HG03354 (cell line): ENCODE measurements at regions not wholly inside any gene's neighbourhood (a gene's known extent, or its start where the extent isn't known, plus 50 kb on each side); places are given as distances from the start of the nearest gene placed in this dataset.
"Not testable (repeated sequence)": the region's sequence is repeated elsewhere in the genome, so short reads cannot be mapped to it uniquely, and the experiment has no call there.

Experiments
- ATAC-seq: cut with Tn5 transposase; IDR thresholded peaks from one replicate; pipeline ENCODE4 v1.9.1; 2021; ENCODE audit warnings: mild to moderate bottlenecking; ENCODE audit not compliant: unreplicated experiment, poor library complexity, severe bottlenecking

DNA sequence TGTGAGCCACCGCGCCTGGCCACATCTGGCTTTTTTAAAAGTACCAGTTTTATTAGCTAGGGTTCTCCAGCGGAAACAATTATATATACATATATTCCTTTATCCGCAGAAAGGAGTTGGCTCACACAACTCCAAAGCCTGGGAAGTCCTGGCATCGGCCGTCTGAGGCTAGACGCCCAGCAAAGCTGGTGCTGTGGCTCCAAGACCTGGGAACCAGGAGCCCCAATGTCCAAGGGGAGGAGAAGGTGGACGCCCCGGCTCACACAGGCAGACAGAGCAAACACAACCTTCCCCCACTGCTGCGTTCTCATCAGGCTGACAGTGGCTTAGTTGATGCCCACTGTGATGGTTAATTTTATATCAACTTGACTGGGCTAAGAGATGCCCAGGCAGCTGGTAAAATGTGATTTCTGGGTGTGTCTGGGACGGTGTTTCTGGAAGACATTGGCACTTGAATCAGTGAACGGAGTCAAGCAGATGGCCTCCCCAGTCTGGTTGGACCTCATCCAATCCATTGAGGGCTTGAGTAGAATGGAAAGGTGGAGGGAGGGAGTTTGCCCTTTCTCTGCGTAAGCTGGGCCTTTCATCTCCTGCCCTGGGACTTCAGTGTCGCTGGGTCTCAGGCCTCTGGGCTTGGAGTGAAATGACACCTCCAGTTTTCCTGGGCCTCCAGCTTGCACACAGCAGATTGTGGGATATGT lies 904.4 kb downstream of the BRD1 start:
- no peak for ATAC-seq

DNA sequence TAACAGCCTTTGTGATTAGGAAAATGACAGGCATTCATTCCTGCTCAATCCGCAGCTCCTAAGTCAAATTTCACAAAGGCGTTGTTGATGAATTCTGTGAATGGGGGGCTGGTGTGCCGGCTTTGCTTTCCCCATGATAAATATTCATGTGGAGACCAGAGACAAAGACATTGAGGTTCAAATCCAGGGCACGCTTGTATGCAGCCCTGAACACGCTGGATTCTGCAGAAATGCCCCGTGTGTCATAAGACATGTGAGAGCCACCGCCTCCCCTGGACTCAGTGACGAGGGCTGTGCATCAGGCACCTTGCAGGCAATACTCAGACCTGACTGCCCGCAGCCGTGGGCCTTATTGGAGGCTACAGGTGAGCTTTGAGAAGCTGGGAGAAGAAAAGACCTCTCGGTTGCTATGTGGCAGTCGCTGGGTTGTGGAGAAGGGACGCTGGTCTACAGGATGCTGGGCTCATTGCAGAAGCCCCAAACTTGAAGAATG lies 906.2 kb downstream of the BRD1 start:
- ATAC-seq = no peak

DNA sequence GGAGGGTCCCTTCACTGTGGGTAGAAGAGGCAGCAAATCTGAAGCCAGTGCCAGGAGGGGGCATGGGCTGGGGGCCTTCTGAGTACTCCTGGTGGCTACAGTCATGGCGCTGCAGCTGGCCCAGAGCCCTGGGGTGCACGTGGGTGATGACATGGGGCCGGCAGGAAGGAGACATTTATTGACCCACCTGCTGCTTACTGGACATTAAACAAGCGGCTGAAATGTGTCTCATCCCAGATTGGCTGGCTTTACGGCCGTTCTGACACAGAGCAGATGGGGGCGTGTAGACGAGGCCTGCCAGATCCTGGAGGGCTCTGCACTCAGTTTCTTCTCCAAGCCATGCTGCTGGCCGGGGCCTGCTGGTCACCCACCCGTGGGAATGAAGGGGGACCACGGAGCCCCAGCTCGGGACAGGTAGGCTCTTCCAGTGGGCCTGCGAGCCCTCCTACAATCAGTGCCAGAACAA lies 906.9 kb downstream of the BRD1 start:
- ATAC-seq = no peak

DNA sequence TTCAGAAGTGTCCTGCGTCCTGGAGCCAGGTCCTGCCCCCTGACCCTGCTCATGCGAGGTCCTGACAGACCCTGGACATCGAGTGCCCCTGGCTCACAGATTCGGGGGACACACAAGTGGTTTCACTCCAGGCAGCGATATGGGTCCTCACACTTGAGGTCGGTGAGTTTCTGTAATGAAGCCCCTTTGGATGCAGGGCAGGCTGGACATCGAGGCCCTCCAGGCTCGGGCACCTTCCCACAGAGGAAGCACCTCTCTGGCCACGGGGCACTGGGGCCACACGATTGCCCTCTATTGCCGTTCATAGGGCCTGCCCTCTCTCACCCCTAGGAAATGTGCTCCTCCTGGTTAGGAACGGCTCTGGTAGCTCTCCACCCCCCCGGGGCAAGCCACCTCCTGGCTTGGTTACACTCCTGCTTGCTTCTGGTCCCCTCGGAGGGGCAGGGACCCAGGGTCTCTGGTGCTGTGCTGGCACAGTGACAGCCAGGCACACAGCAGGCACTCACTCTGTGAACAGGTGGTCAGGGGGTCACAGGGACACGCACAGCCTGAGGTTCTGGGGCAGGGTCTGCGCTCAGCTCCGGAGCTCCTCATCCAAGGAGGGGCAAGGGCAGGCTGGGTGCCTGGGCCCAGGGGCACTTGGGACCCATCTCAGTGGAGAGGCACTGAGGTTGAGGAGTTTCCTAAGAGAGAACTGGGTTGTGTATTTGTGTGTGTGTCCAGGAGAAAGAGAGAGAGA lies 907.7 kb downstream of the BRD1 start:
- ATAC-seq = no peak

DNA sequence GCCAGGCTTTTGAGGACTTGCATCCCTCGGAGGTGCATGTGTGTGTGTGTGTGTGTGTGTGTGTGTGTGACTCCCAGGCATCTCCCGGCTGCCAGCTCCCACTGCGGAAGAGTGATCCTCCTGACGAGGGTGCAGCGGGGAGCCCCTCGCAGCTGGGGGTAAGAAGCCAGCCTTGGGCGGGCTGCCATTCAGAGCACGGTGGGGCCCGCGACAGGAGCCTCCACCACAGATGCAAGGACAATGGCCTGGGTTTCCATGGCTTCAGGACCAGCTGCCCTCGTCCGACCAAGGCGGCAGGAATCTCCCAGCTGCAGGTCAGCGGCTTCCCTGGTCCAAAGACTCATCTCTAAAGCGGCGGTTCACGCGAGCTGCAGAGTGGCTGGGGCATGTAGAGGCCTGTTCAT lies 908.5 kb downstream of the BRD1 start:
- ATAC-seq = no peak

DNA sequence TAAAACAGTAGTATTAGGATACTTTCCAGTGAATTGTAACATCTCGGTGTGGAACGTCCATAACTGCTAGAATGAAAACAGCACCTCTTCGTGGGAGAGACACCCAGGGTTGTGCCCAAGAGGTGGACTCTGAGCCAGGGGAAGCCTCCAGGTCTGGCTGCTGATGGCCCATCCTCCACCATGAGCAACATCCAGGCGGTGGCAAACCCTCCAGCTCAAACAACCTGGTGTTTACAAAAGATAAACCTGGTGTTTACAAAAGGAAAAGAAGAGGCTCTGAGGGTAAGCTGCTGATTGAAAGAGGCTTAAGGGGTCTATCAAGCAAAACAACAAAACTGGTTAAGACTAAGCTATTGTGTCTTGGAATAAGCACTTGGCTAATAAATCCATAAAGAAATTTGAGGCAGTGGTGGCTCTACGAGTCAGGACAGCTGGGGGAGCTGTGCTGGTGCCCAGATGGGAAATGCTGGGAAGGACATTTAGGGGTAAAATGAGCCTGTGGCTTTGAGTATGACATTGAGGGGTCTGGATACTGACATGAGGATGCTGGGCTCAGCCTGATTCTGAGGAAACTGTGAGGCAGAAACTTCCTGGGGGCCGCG lies 909.0 kb downstream of the BRD1 start:
- no peak for ATAC-seq

DNA sequence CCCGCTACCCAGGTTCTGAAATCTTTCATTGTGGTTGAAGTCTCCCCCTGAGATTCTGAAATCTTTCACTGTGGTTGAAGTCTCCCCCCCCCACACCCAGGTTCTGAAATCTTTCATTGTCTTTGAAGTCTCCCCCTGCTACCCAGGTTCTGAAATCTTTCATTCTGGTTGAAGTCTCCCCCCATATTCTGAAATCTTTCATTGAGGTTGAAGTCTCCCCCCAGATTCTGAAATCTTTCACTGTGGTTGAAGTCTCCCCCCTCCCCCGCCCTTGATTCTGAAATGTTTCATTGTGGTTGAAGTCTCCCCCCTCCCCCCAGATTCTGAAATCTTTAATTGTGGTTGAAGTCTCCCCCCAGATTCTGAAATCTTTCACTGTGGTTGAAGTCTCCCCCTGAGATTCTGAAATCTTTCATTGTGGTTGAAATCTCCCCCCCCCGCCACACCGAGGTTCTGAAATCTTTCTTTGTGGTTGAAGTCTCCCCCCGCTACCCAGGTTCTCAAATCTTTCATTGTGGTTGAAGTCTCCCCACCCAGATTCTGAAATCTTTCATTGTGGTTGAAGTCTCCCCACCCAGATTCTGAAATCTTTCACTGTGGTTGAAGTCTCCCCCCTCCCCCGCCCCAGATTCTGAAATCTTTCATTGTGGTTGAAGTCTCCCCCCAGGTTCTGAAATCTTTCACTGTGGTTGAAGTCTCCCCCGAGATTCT lies 915.2 kb downstream of the BRD1 start:
- not testable (repeated sequence) for ATAC-seq

DNA sequence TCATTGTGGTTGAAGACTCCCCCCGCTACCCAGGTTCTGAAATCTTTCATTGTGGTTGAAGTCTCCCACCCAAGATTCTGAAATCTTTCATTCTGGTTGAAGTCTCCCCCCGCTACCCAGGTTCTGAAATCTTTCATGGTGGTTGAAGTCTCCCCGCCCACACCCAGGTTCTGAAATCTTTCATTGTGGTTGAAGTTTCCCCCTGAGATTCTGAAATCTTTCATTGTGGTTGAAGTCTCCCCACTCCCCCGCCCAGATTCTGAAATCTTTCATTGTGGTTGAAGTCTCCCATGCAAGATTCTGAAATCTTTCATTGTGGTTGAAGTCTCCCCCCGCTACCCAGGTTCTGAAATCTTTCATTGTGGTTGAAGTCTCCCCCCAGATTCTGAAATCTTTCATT lies 916.0 kb downstream of the BRD1 start:
- not testable (repeated sequence) for ATAC-seq

DNA sequence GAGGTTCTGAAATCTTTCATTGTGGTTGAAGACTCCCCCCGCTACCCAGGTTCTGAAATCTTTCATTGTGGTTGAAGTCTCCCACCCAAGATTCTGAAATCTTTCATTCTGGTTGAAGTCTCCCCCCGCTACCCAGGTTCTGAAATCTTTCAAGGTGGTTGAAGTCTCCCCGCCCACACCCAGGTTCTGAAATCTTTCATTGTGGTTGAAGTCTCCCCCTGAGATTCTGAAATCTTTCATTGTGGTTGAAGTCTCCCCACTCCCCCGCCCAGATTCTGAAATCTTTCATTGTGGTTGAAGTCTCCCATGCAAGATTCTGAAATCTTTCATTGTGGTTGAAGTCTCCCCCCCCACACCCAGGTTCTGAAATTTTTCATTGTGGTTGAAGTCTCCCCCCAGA lies 916.6 kb downstream of the BRD1 start:
- not testable (repeated sequence) for ATAC-seq

DNA sequence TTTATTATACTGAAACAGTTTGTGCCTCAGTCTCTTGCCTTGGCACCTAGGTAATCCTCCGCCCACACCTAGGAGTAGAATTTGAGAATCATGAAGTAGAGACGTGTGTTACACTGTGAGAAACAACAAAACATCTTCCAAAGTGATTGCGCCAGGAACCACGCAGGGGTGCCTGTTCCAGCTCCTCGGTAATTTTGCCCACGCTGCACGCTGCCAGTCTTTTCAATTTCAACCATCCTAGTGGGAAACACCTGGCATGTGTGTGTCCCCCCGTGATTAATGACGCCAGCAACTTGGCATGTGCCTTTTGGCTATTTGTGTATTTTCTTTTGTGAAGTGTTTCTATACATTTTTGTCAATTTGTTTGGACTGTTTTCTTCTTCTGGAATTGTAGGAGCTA lies 919.1 kb downstream of the BRD1 start:
- ATAC-seq = no peak

DNA sequence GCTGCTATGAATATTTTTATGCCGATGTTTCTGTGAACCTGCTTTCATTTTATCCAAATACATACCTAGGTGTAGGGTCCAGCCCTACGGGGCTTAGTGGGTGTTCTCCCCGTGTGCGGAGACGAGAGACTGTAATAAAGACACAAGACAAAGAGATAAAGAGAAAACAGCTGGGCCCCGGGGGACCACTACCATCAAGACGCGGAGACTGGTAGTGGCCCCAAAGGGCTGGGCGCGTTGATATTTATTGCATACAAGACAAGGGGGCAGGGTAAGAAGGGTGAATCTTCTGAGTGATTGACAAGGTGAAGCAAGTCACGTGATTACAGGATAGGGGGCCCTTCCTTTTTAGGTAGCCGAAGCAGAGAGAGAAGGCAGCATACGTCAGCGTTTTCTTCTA lies 920.1 kb downstream of the BRD1 start:
- ATAC-seq = no peak

DNA sequence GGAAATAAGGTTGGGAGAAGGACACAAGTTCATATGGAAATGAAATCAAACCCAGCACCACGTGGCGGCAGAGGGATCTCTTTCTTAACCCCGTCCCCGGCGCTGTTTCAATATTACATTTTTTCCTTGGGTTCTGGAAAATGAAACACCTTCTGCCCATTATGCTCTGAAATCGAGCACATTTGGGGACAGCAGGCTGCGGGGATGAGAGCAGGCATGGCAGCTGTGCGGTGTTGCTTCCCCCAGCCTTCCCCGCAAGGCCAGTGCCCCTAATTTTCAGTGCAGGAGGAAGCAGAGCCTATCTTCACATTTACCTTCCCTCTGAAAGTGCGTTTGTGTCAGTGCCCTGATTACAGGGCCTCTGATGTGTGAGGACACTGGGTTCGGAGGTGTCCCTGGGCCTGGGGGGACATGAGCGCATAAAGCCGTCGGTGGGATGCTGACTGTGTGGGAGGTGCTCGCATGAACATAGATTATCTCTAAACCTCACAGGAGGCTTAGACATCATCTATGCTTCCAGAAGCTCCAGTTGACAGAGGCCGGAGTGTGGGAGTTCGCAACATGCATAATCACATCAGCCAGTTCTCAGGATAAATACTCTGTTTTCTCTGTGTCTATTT lies 921.3 kb downstream of the BRD1 start:
- no peak for ATAC-seq

DNA sequence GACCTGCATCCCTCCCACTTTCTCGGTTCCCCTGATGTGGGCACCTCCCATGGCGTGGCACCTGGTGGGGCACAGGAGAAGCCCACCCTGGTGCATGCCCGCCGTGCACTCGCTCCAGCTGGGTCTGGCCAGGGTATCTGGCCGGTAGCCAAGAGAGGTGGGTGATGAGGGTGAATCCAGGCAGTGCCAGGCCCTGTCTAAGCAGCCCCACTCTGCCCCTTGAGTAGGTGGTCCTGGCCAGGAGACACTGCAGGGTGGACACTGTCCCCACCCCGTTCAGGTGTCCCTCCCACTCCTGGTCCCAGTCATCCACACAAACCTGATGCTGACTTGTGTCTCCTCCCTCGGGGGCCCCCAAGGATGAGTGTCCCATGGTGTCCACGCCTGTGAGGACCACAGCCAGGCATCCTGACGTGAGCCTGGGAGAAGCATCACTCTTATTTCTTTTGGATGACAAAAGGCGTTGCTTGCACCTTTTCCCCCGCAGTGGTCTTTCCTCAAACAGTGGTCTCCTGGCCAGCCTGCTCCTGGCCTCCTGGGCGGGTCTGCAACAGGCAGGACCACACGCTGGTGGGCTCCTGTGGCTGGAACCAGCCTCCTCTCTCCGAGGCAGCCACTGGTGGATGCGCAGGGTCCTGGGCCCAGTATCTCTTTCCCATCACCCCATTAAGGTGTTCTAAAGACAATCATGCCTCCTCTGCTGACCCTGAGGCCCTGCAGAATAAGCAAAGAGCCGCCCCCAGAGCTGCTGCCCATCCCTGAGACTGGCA lies 922.3 kb downstream of the BRD1 start:
- ATAC-seq = no peak

DNA sequence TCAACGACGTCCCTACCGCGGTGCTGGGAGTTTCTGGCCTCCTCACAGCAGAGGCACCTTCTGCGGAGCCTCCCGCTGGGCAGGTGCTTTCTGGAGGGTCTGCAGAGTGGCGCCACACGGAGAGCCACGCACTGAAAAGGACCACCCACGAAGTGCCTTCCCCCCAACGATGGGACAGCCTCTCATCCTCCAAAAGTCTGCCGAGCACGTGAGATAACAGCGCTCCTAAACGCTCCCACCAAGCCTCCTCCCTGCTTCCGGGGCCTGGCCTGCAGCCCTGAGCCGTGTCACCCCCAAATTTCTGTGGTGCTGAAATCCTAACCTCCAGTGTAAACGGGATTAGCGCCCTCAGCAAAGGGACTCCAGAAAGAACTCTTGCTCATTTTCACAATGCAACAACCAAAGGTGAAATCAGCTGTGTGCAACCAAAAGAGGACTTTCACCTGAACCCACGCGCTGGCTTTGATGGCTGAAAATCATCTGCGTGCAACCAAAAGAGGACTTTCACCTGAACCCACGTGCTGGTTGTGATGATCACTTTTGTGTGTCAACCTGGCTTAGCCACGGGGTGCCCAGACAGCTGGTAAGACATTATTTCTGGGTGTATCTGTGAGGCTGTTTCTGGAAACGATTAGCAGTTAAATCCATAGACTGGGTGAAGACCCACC lies 924.6 kb downstream of the BRD1 start:
- no peak for ATAC-seq

DNA sequence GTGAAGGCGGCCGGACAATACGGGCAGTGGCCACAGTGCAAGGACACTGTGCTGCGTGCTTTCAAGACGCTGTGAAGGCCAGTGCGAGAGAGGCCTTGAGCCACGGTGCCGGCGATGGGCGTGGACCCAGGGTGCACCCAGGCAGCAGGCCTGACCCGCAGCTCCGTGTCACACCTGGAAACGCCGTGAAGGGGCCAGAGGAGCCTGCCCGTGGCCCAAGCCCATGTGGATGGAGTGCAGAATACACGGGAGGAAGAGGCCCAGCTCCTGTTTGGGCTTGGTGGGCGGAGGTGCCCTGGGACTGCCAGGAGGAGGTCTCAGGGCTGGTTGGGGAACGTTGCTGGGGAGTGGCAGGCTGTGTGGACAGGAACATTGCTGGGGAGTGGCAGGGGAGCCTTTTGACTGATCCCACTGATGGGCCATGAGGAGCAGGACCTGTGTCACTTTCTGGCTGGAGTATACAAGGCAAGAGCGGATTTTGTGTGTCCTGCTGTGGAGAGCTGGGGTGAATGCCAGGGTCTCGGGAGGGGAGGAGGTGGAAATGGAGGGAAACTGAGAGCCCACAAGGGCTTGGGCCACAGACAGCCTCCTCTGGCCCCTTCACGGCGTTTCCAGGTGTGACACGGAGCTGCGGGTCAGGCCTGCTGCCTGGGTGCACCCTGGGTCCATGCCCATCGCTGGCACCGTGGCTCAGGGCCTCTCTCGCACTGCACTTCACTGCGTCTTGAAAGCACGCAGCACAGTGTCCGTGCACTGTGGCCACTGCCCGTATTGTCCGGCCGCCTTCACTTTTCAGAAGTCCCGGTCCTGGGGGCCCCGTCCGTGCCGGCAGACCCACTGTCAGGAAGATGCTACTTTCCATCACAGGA lies 925.4 kb downstream of the BRD1 start:
- no peak for ATAC-seq

DNA sequence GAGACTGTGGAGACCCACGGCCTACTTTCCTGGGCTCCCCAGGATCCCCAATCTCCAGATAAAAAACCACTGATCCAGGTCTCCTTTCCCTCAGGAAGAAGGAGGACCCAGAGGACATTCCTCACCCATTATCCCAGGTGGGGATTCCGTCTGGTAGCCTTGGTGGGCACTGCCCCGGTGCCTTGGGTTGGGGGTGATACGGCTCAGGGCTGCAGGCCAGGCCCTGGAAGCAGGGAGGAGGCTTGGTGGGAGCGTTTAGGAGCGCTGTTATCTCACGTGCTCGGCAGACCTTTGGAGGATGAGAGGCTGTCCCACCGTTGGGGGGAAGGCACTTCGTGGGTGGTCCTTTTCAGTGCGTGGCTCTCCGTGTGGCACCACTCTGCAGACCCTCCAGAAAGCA lies 926.3 kb downstream of the BRD1 start:
- no peak for ATAC-seq

DNA sequence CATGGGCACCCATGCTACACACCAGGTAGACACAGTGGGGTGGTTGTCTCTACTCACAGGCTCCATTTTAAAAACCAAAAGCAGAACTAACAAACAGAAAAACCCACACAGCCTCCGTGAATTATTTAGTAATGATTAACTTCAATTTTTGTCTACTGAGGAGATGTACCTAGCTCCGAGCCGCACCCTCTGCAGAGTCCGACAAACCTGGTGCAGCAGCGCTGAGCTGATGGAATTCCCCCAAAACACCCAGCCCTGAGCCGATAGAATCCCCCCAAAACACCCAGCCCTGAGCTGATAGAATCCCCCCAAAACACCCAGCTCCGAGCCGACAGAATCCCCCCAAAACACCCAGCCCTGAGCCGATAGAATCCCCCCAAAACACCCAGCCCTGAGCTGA lies 927.0 kb downstream of the BRD1 start:
- ATAC-seq = no peak

DNA sequence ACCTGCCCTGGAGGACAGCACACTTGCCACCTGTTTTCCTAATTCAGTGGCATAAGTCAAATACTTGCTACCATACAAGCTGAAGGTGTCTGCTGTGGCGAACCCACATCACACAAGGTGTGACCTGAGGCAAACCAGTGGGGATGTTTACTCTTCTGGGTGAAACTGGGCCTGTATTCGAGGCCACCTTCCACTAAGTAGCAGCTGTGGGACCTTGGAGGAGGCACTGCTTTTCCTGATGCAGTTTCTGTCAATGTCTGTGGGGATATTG lies 927.4 kb downstream of the BRD1 start:
- no peak for ATAC-seq
